ENCODE measurements at regions not wholly inside any gene's neighbourhood (a gene's known extent, or its start where the extent isn't known, plus 50 kb on each side); places are given as distances from the start of the nearest gene placed in this dataset.

DNA sequence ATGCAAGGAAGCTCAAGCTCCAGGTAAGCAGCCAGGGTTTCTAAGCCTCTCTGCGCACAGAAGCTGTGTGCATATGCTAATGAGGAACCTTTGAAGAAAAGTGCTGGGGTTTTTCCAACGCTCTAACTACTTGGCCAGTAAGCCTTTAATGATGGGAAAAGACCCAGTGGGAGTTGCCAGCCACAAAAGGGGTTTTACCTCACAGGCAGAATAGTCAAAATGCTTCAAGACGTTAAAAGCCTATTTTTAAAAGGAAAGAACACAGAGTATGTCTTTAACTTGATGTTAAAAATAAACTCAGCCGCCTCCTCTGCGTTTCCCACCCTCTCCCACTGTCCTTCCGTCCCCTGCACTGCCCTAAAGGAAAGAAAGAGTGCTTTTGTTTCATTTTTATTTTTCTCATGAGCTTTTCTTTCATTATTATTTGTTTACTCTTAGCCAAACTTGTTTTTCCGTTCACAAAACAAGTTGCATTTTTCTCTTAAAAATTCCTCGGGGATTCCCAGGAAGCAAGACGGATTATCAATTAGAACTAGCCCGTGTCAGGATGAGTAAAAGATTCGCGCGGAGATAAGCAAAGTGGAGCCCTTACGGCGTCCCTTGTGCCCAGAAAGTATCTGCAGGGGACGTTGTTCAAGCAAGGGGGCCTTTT lies 209.8 kb upstream of the NUDT4 start:
- H3K4me3 ChIP-seq, result peak overlapping the region; percentile 48 to 58
- no peaks in the 10 kb centered on the region for H3K36me3 ChIP-seq
- TF ChIP-seq, protein P1, sequence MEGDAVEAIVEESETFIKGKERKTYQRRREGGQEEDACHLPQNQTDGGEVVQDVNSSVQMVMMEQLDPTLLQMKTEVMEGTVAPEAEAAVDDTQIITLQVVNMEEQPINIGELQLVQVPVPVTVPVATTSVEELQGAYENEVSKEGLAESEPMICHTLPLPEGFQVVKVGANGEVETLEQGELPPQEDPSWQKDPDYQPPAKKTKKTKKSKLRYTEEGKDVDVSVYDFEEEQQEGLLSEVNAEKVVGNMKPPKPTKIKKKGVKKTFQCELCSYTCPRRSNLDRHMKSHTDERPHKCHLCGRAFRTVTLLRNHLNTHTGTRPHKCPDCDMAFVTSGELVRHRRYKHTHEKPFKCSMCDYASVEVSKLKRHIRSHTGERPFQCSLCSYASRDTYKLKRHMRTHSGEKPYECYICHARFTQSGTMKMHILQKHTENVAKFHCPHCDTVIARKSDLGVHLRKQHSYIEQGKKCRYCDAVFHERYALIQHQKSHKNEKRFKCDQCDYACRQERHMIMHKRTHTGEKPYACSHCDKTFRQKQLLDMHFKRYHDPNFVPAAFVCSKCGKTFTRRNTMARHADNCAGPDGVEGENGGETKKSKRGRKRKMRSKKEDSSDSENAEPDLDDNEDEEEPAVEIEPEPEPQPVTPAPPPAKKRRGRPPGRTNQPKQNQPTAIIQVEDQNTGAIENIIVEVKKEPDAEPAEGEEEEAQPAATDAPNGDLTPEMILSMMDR (IDR thresholded peaks at IDR 0.05), result no peak
- H3K4me1 ChIP-seq, result no peaks in the 10 kb centered on the region
- no peak for DNase-seq (ENCODE audit: low spot score in 2 of 2)
- no peaks in the 10 kb centered on the region for H3K27me3 ChIP-seq
- intact Hi-C loops (cut with DNase I), result no loop called here
- H3K9me3 ChIP-seq, result no peaks in the 10 kb centered on the region
- no peak overlapping the region for H3K27ac ChIP-seq

DNA sequence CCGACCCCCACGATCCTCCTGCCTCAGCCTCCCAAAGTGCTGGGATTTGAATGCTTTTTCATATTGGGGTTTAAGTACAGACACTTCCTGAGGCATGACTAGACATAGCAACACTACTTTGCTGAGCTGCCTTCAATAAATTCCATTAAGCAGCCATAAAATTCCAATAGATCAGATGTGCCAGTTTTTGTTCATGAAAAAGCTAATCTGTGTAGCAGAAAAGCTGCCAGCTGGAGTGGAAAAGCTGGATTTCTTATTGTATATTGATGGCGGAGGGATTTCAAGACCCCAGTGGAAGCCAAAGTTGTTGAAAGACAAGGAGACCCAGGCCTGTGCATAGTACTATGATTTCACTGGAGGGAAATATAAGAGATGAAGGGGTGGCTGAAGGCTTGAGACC lies 209.0 kb upstream of the NUDT4 start:
- H3K4me3 ChIP-seq, result peak overlapping the region; percentile 48 to 58
- intact Hi-C loops (cut with DNase I), result no loop called here
- H3K27me3 ChIP-seq, result no peaks in the 10 kb centered on the region
- TF ChIP-seq, protein P1 (IDR thresholded peaks at IDR 0.05), result no peak
- DNase-seq (ENCODE audit: low spot score in 2 of 2), result no peak
- no peaks in the 10 kb centered on the region for H3K9me3 ChIP-seq
- H3K27ac ChIP-seq, result no peak overlapping the region
- H3K36me3 ChIP-seq, result no peaks in the 10 kb centered on the region
- H3K4me1 ChIP-seq, result no peaks in the 10 kb centered on the region

GRCh38 chr12:93169536-93169935 lies 208.2 kb upstream of the NUDT4 start:
- TF ChIP-seq, protein P1 (IDR thresholded peaks at IDR 0.05), result no peak
- intact Hi-C loops (cut with DNase I), result no loop called here
- no peak overlapping the region for H3K4me3 ChIP-seq
- H3K9me3 ChIP-seq, result no peaks in the 10 kb centered on the region
- no peaks in the 10 kb centered on the region for H3K4me1 ChIP-seq
- no peak for DNase-seq (ENCODE audit: low spot score in 2 of 2)
- no peak overlapping the region for H3K27ac ChIP-seq
- no peaks in the 10 kb centered on the region for H3K36me3 ChIP-seq
- H3K27me3 ChIP-seq, result no peaks in the 10 kb centered on the region

DNA sequence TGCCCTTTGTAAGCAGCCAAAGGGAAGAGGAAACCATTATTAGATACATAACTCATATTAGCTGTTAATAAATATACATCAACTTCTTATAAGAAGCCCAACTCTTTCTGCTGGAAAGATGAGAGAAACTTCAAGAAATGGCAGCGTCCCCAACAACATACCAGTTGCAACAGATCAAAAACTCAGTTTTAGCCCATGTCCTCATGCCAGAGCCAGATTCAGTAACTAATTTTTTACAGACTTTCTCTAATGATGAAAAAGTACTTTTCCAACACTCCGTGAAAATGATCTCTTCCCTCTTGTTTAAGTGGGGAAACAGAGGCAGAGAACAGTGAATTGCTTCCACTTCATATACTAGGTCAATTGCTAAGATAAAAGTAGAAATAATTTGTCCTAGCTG lies 206.8 kb upstream of the NUDT4 start:
- TF ChIP-seq, protein P1 (IDR thresholded peaks at IDR 0.05), result no peak
- H3K4me3 ChIP-seq, result no peak overlapping the region
- no peaks in the 10 kb centered on the region for H3K9me3 ChIP-seq
- H3K27ac ChIP-seq, result no peak overlapping the region
- intact Hi-C loops (cut with DNase I), result no loop called here
- H3K27me3 ChIP-seq, result no peaks in the 10 kb centered on the region
- DNase-seq (ENCODE audit: low spot score in 2 of 2), result no peak
- no peaks in the 10 kb centered on the region for H3K36me3 ChIP-seq
- H3K4me1 ChIP-seq, result peaks cover 2 to 7% of the 10 kb centered on the region in 2 donors

DNA sequence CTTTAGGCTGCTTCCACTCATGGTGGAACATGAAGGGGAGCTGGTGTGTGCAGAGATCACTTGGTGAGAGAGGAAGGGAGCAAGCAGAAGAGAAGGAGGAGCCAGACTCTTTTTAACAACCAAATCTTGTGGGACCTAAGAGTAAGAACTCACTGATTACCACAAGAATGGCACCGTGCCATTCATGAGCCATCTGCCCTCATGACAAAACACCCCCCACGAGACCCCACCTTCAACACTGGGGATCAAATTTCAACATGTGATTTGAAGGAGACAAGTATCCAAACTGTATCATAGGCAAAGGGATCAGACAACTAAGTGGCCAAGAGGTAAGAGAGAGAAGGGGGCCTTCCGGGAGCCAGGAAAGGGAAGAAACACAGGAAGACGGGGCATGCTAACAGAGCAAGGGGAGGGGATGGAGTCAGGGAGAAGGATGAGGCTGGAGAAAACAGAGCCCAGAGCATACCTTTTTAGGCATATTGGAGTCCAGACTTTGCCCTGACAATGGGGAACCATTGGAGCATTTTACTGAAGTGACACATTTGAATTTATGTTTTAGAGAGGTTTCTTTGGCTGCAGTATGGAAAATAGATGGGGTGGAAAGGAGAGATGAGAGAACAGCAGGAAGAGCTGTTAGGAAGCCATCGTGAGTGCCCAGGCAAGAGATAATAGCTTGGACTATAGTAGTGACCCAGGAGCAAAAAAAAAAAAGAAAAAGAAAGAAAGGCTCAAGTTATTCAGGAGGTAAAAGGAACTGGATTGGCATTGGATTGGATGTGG lies 204.4 kb upstream of the NUDT4 start:
- Histone ChIP-seq H3K4me1 (peaks cover 4 to 20% of the 10 kb centered on the region in 2 donors), H3K9me3 (no peaks in the 10 kb centered on the region), H3K36me3 (no peaks in the 10 kb centered on the region), H3K4me3 (no peak overlapping the region), H3K27me3 (no peaks in the 10 kb centered on the region), H3K27ac (no peak overlapping the region)
- TF ChIP-seq, protein P1 (IDR thresholded peaks at IDR 0.05), result no peak
- DNase-seq (ENCODE audit: low spot score in 2 of 2), result no peak
- intact Hi-C loops (cut with DNase I), result no loop called here
